Stomach (tissue), 8 donors: ENCODE measurements at regions not wholly inside any gene's neighbourhood (a gene's known extent, or its start where the extent isn't known, plus 50 kb on each side); places are given as distances from the start of the nearest gene placed in this dataset.

Experiments used
- DNase-seq, 2 donors: peaks; one replicate each; pipeline versions ENCODE4 v3.0.0 to v3.0.0-alpha.2; 2013 to 2019
- H3K27ac ChIP-seq, 5 donors: fragments of 200-600 bp in 4 of 5; sonication (generic) in 4 of 5; one replicate each; pipeline ENCODE4 v1.5.1; 2013 to 2019; ENCODE audit warnings: mild to moderate bottlenecking in 1 of 5, moderate library complexity in 1 of 5
- H3K27me3 ChIP-seq, 3 donors: fragments of 200-600 bp; sonication (generic); one replicate each; pipeline ENCODE4 v1.5.1; 2017 to 2019; ENCODE audit warnings: mixed run types in 1 of 3
- H3K36me3 ChIP-seq, 4 donors: fragments of 200-600 bp; sonication (generic); 1 replicate in 3 of 4; 2 replicates in 1 of 4; pipeline ENCODE4 v1.5.1; 2016 to 2019
- H3K4me1 ChIP-seq, 4 donors: fragments of 200-600 bp; sonication (generic); one replicate each; pipeline ENCODE4 v1.5.1; 2016 to 2019
- H3K4me3 ChIP-seq, 4 donors: fragments of 200-600 bp; sonication (generic) in 3 of 4; one replicate each; pipeline ENCODE4 v1.5.1; 2016 to 2019; ENCODE audit warnings: mild to moderate bottlenecking in 1 of 4
- H3K9me3 ChIP-seq, 4 donors: fragments of 200-600 bp; sonication (generic); one replicate each; pipeline ENCODE4 v1.5.1; 2016 to 2019
- EP300 ChIP-seq: sonication (generic); formaldehyde crosslinking; IDR thresholded peaks from one replicate; pipeline ENCODE4 v1.6.1; 2017; ENCODE audit warnings: antibody characterized with exemption
- POLR2A ChIP-seq, 4 donors: fragments of 450-650 bp; IDR thresholded peaks; one replicate each; pipeline ENCODE4 v1.6.1; 2016; ENCODE audit warnings: antibody characterized with exemption in 4 of 4, control low read depth in 2 of 4, mild to moderate bottlenecking in 1 of 4, moderate library complexity in 1 of 4
- POLR2AphosphoS5 ChIP-seq, 3 donors: sonication (generic); formaldehyde crosslinking; IDR thresholded peaks; one replicate each; pipeline ENCODE4 v1.6.1; 2016; ENCODE audit warnings: antibody characterized with exemption in 3 of 3
- WGBS, 5 donors: extraction: QIAGEN DNeasy Blood & Tissue Kit in 3 of 5; methylation state at CpG; one replicate each; pipeline versions ENCODE4 v1.1.5 to v1.1.7; 2013 to 2018; 5-methylcytosine and 5-hydroxymethylcytosine counted together
- intact Hi-C: fragments of 100-400 bp; cut with DNase I; formaldehyde crosslinking; loops from one replicate; pipeline ENCODE4 v1.15.1; 2023; ENCODE audit warnings: low total_unique reads
- TF ChIP-seq, protein P1 (sequence below), 7 experiments: fragments of 450-650 bp in 4 of 7; fragments of 200-600 bp in 3 of 7; sonication (generic) in 3 of 7; IDR thresholded peaks; one replicate each; pipeline ENCODE4 v1.5.1; 2016 to 2019; ENCODE audit warnings: antibody characterized with exemption in 7 of 7, control low read depth in 2 of 7, mild to moderate bottlenecking in 1 of 7
- donor health status: healthy with polysubstance abuse.
- donor health status: Bipolar disorder and iron deficiency.
- donor health status: healthy.

DNA sequence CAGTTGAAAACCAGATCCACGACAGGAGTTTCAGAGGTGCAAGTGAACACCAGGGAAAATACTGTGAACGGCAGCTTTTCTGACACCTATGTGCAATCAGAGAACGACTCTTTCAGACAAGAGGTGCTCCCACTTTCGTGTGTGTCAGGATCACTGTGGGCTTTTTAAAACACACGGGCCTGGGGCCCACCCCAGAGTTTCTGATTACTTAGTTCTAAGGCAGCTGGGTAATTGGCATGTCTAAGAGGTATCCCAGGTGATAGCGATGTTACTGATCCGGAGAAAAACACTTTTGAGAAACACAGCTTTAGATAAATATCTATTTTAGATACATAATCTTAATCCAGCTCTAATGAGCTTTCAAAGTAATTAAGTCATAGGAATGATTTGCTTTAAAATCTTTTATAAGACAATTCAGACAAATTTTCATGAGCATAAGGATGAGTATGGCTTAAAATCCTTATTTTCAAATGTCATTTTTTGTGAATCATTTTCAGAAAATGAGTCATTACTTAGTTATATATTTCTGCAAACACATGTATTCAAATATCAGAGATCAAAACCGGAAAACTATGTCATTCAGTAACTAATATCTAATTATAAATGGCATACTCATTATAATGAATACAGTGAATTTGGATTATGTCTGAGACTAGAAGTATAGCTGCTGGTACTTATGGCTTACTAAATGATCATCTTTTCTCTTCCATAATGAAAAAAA lies 217.9 kb upstream of the PSMD7 start:
- Histone ChIP-seq H3K4me3 (no peak overlapping the region), H3K27ac (no peak overlapping the region), H3K27me3 (no peaks in the 10 kb centered on the region), H3K9me3 (peaks cover 0 to 13% (median 10%) of the 10 kb centered on the region in 4 donors), H3K36me3 (no peaks in the 10 kb centered on the region), H3K4me1 (peaks cover 0 to 6% (median 0%) of the 10 kb centered on the region in 4 donors)
- intact Hi-C loops, result no loop called here
- TF ChIP-seq POLR2A (IDR thresholded peaks at IDR 0.05), result no peak
- TF ChIP-seq POLR2AphosphoS5 (IDR thresholded peaks at IDR 0.05), result no peak
- TF ChIP-seq, protein P1, sequence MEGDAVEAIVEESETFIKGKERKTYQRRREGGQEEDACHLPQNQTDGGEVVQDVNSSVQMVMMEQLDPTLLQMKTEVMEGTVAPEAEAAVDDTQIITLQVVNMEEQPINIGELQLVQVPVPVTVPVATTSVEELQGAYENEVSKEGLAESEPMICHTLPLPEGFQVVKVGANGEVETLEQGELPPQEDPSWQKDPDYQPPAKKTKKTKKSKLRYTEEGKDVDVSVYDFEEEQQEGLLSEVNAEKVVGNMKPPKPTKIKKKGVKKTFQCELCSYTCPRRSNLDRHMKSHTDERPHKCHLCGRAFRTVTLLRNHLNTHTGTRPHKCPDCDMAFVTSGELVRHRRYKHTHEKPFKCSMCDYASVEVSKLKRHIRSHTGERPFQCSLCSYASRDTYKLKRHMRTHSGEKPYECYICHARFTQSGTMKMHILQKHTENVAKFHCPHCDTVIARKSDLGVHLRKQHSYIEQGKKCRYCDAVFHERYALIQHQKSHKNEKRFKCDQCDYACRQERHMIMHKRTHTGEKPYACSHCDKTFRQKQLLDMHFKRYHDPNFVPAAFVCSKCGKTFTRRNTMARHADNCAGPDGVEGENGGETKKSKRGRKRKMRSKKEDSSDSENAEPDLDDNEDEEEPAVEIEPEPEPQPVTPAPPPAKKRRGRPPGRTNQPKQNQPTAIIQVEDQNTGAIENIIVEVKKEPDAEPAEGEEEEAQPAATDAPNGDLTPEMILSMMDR (IDR thresholded peaks at IDR 0.05), result no peak
- no peak for TF ChIP-seq EP300
- WGBS, 5 donors, result 52 to 73% (median 61%) methylated on average over 8 of the region's 8 CpGs
- no peak for DNase-seq

DNA sequence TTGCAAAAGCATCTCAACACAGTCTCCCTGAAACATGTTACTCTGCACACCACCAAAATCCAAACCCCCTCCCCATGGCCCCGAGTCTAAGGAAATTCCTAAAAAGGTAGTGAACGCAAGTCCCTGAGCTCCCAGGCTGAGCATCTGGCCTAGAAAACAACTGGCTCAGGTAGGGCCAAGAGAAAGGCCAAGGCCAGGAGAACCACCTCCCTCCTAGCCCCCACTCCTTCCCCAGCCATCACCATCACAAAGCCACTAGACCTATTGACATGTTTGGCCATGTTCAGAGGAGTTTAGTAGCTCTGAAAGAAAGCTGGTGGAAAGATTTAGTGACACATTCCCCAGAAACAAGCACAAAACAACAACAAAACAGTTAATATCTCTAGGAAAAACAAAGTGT lies 220.0 kb upstream of the PSMD7 start:
- H3K4me3 ChIP-seq, result no peak overlapping the region
- no peak overlapping the region for H3K27ac ChIP-seq
- peaks cover 0 to 13% (median 10%) of the 10 kb centered on the region in 4 donors for H3K9me3 ChIP-seq
- TF ChIP-seq, protein P1 (IDR thresholded peaks at IDR 0.05), result no peak
- TF ChIP-seq EP300, result no peak
- no peak for TF ChIP-seq POLR2AphosphoS5 (IDR thresholded peaks at IDR 0.05)
- no peak for TF ChIP-seq POLR2A (IDR thresholded peaks at IDR 0.05)
- intact Hi-C loops, result no loop called here
- no peaks in the 10 kb centered on the region for H3K36me3 ChIP-seq
- 86 to 96% (median 94%) methylated on average over 2 of the region's 2 CpGs for WGBS, 5 donors
- H3K27me3 ChIP-seq, result no peaks in the 10 kb centered on the region
- no peaks in the 10 kb centered on the region for H3K4me1 ChIP-seq
- no peak for DNase-seq

DNA sequence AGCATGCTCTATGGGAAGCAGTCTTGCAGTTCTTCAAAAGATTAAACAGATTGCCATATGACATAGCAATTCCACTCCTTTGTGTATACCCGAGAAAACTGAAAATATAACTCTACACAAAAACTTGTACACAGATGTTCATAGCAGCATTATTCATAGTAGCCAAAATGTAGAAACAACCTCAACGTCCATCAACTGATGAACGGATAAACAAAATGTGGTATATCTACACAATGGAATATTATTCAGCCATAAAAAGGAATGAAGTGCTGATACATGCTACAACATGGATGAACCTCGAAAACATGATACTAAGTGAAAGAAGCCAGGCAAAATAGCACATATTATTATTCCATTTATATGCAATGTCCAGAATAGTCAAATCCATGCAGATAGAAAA lies 221.2 kb upstream of the PSMD7 start:
- intact Hi-C loops, result no loop called here
- H3K4me1 ChIP-seq, result no peaks in the 10 kb centered on the region
- peaks cover 0 to 13% (median 10%) of the 10 kb centered on the region in 4 donors for H3K9me3 ChIP-seq
- TF ChIP-seq, protein P1 (IDR thresholded peaks at IDR 0.05), result no peak
- TF ChIP-seq POLR2A (IDR thresholded peaks at IDR 0.05) (no peak), EP300 (no peak), POLR2AphosphoS5 (IDR thresholded peaks at IDR 0.05) (no peak)
- no peaks in the 10 kb centered on the region for H3K36me3 ChIP-seq
- no peak overlapping the region for H3K27ac ChIP-seq
- H3K4me3 ChIP-seq, result no peak overlapping the region
- no peak for DNase-seq
- 80 to 89% (median 89%) methylated on average over 4 of the region's 4 CpGs for WGBS, 5 donors
- no peaks in the 10 kb centered on the region for H3K27me3 ChIP-seq

DNA sequence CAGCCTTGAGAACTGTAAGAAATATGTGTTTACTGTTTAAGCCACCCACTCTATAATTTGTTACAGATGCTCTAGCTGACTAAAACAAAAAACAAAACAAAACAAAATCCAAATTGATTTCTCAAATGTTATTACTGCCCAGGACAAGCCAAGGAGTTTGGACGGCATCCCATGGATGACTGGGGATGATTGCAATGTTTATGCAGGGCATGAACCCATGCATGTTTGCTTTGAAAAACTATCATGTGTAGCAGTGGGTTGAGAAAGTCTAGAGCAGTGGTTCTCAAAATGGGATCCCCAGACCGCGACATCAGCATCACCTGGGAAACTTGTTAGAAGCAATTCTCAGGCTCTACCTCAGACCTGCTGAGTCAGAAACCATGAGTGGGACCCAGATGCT lies 223.2 kb upstream of the PSMD7 start:
- Histone ChIP-seq H3K4me3 (no peak overlapping the region), H3K27ac (no peak overlapping the region), H3K9me3 (peaks cover 0 to 13% (median 10%) of the 10 kb centered on the region in 4 donors), H3K27me3 (no peaks in the 10 kb centered on the region), H3K4me1 (no peaks in the 10 kb centered on the region), H3K36me3 (no peaks in the 10 kb centered on the region)
- WGBS, 5 donors, result 86 to 96% (median 90%) methylated on average over 3 of the region's 3 CpGs
- no peak for DNase-seq
- no peak for TF ChIP-seq EP300
- TF ChIP-seq, protein P1 (IDR thresholded peaks at IDR 0.05), result no peak
- no peak for TF ChIP-seq POLR2A (IDR thresholded peaks at IDR 0.05)
- TF ChIP-seq POLR2AphosphoS5 (IDR thresholded peaks at IDR 0.05), result no peak
- intact Hi-C loops, result no loop called here
